HG03066 (cell line): ENCODE measurements at regions not wholly inside any gene's neighbourhood (a gene's known extent, or its start where the extent isn't known, plus 50 kb on each side); places are given as distances from the start of the nearest gene placed in this dataset.
"Not testable (repeated sequence)": the region's sequence is repeated elsewhere in the genome, so short reads cannot be mapped to it uniquely, and the experiment has no call there.

ENCODE experiments used
- ATAC-seq: cut with Tn5 transposase; IDR thresholded peaks from one replicate; pipeline ENCODE4 v1.9.1; 2021; ENCODE audit warnings: low read depth; ENCODE audit not compliant: unreplicated experiment

GRCh38 chr5:148740966-148741742 lies 85.3 kb upstream of the ADRB2 start:
- peak; percentile 62 for ATAC-seq

- not testable (repeated sequence) for ATAC-seq
Observed at GRCh38 chr5:148741766-148742165, 84.6 kb upstream of the ADRB2 start.

- ATAC-seq = not testable (repeated sequence)
Observed at GRCh38 chr5:148744380-148744779, 82.0 kb upstream of the ADRB2 start.

GRCh38 chr5:148746826-148747535 lies 79.4 kb upstream of the ADRB2 start:
- ATAC-seq = peak; percentile 94

- no peak for ATAC-seq
Observed at GRCh38 chr5:148747536-148747906, 78.9 kb upstream of the ADRB2 start.

GRCh38 chr5:148748702-148749392 lies 77.6 kb upstream of the ADRB2 start:
- no peak for ATAC-seq

- ATAC-seq = no peak
Observed at GRCh38 chr5:148750614-148751013, 75.8 kb upstream of the ADRB2 start.

GRCh38 chr5:148751025-148751424 lies 75.4 kb upstream of the ADRB2 start:
- ATAC-seq = no peak

- not testable (repeated sequence) for ATAC-seq
Observed at GRCh38 chr5:148752375-148752774, 74.0 kb upstream of the ADRB2 start.

GRCh38 chr5:148759101-148759500 lies 67.3 kb upstream of the ADRB2 start:
- no peak for ATAC-seq

- ATAC-seq = peak; percentile 99
Observed at GRCh38 chr5:148760945-148761638, 65.3 kb upstream of the ADRB2 start.

- no peak for ATAC-seq
Observed at GRCh38 chr5:148763996-148764395, 62.4 kb upstream of the ADRB2 start.

GRCh38 chr5:148765061-148765460 lies 61.4 kb upstream of the ADRB2 start:
- ATAC-seq = no peak

GRCh38 chr5:148768806-148769415 lies 57.5 kb upstream of the ADRB2 start:
- ATAC-seq = no peak

GRCh38 chr5:148769941-148770340 lies 56.5 kb upstream of the ADRB2 start:
- ATAC-seq = no peak

GRCh38 chr5:148774313-148774712 lies 52.1 kb upstream of the ADRB2 start:
- ATAC-seq = no peak

GRCh38 chr5:148776261-148776660 lies 50.1 kb upstream of the ADRB2 start:
- ATAC-seq = no peak
